GM20000 (cell line): ENCODE measurements at regions not wholly inside any gene's neighbourhood (a gene's known extent, or its start where the extent isn't known, plus 50 kb on each side); places are given as distances from the start of the nearest gene placed in this dataset.

ENCODE experiments used
- DNase-seq: peaks from one replicate; pipeline ENCODE4 v3.0.0; 2012; ENCODE audit warnings: low spot score
- CTCF ChIP-seq: IDR thresholded peaks from 2 replicates; pipeline ENCODE4 v1.5.1; 2012; ENCODE audit warnings: mild to moderate bottlenecking, control low read depth; ENCODE audit errors: extremely low read depth, missing control alignments

GRCh38 chr20:22182148-22182547 is 402.2 kb downstream of the FOXA2 start:
- TF ChIP-seq CTCF, result no peak
- no peak for DNase-seq

GRCh38 chr20:22180244-22180643 is 404.1 kb downstream of the FOXA2 start:
- no peak for DNase-seq

GRCh38 chr20:22160101-22160652 is 424.2 kb downstream of the FOXA2 start:
- no peak for TF ChIP-seq CTCF
- DNase-seq, result no peak

More at GRCh38 chr20:22180244-22180643, 404.1 kb downstream of the FOXA2 start:
- TF ChIP-seq CTCF, result no peak

GRCh38 chr20:22159276-22159675 is 425.1 kb downstream of the FOXA2 start:
- no peak for DNase-seq
- no peak for TF ChIP-seq CTCF

- DNase-seq, result no peak
- no peak for TF ChIP-seq CTCF
Observed at GRCh38 chr20:22127587-22127986, 422.1 kb downstream of the PAX1 start.

- no peak for TF ChIP-seq CTCF
- no peak for DNase-seq
Observed at GRCh38 chr20:22106308-22106938, 401.0 kb downstream of the PAX1 start.

- TF ChIP-seq CTCF, result no peak
- no peak for DNase-seq
Observed at GRCh38 chr20:22101606-22102005, 396.1 kb downstream of the PAX1 start.
